ENCODE measurements at regions not wholly inside any gene's neighbourhood (a gene's known extent, or its start where the extent isn't known, plus 50 kb on each side); places are given as distances from the start of the nearest gene placed in this dataset.

GRCh38 chr10:46170789-46171188, 116.0 kb upstream of the ANTXRL start:
- no peak for FAIRE-seq
- ChIA-PET POLR2A (ENCODE audit: partially characterized antibody) (no interaction called here), CTCF (ENCODE audit: partially characterized antibody) (no interaction called here)
- no peak overlapping the region for H2BK15ac ChIP-seq (ENCODE audit: low read length)
- H4K20me1 ChIP-seq (replicated peaks in 1 of 2; ENCODE audit: control insufficient read depth in 1 of 2, insufficient read depth in 2 of 2, low read length in 2 of 2): no peaks in the 10 kb centered on the region
- no peak overlapping the region for H3K4me3 ChIP-seq (ENCODE audit: extremely low read depth in 1 of 4, insufficient read depth in 2 of 4, low read depth in 3 of 4, low read length in 4 of 4)
- H3K23me2 ChIP-seq (ENCODE audit: low read depth, low read length): no peaks in the 10 kb centered on the region
- no peak overlapping the region for H2BK120ac ChIP-seq (replicated peaks; ENCODE audit: low read depth, low read length)
- H2BK5ac ChIP-seq (ENCODE audit: low read depth, low read length): no peak overlapping the region
- H4K5ac ChIP-seq (ENCODE audit: insufficient read length, low read depth, low read length): no peak overlapping the region
- no peak for DNase-seq (ENCODE audit: low read depth in 1 of 2, low spot score in 2 of 2)
- no peak overlapping the region for H4K8ac ChIP-seq (ENCODE audit: extremely low read depth, insufficient read depth, low read length)
- H2AK5ac ChIP-seq (ENCODE audit: low read depth, low read length): no peak overlapping the region
- peaks cover 0 to 2% of the 10 kb centered on the region in 2 experiments; a peak in 1 of 4 replicates for H3K9me3 ChIP-seq (ENCODE audit: insufficient read depth in 2 of 2, low read depth in 1 of 2, low read length in 1 of 2)
- H3K27ac ChIP-seq (ENCODE audit: low read depth, low read length): no peak overlapping the region
- no peaks in the 10 kb centered on the region for H3K79me1 ChIP-seq (ENCODE audit: low read depth, low read length)
- H3K14ac ChIP-seq (ENCODE audit: insufficient read length): no peak overlapping the region
- H3K36me3 ChIP-seq (ENCODE audit: control insufficient read depth in 2 of 4, insufficient read depth in 4 of 4, low read length in 3 of 4): no peaks in the 10 kb centered on the region
- WGBS, 2 experiments (ENCODE audit: extremely low coverage in 1 of 2, insufficient coverage in 1 of 2, insufficient read length in 1 of 2, insufficient replicate concordance in 2 of 2, low coverage in 1 of 2, low lambda C conversion rate in 2 of 2, missing lambda C conversion rate in 1 of 2): 78% methylated on average over 1 of the region's 1 CpG; no CpG with 5 or more reads in 1 of the 2 experiments
- no peak overlapping the region for H3K4me2 ChIP-seq (ENCODE audit: insufficient read depth in 1 of 2, low read depth in 2 of 2, low read length in 2 of 2)
- no peak overlapping the region for H2BK20ac ChIP-seq (ENCODE audit: low read length)
- no peak overlapping the region for H3K56ac ChIP-seq (replicated peaks; ENCODE audit: insufficient read length, low read depth, low read length)
- H3K18ac ChIP-seq (ENCODE audit: extremely low read depth, low read length): no peak overlapping the region
- no peak overlapping the region for H2BK12ac ChIP-seq (ENCODE audit: low read depth, low read length)
- H3K4me1 ChIP-seq (replicated peaks in 1 of 4; ENCODE audit: control insufficient read depth in 3 of 4, insufficient read depth in 4 of 4, low read length in 3 of 4): peaks cover 0 to 2% (median 0%) of the 10 kb centered on the region in 4 experiments; a peak in 2 of 7 replicates
- H3K4ac ChIP-seq (replicated peaks; ENCODE audit: insufficient read length, low read depth, low read length): no peak overlapping the region
- H3K27me3 ChIP-seq (replicated peaks in 1 of 4; ENCODE audit: control insufficient read depth in 3 of 4, extremely low read depth in 1 of 4, insufficient read depth in 3 of 4, low read length in 3 of 4): no peaks in the 10 kb centered on the region
- no peak overlapping the region for H3K23ac ChIP-seq (ENCODE audit: insufficient read length)
- H3K79me2 ChIP-seq (ENCODE audit: control insufficient read depth in 1 of 2, insufficient read depth in 2 of 2, low read length in 2 of 2): no peaks in the 10 kb centered on the region
- no peak overlapping the region for H2AFZ ChIP-seq (ENCODE audit: low read length)
- H3K9ac ChIP-seq (replicated peaks in 1 of 4; ENCODE audit: extremely low read depth in 1 of 4, low read depth in 3 of 4, low read length in 3 of 4): no peak overlapping the region
- TF ChIP-seq NANOG (IDR thresholded peaks at IDR 0.05; ENCODE audit: insufficient read depth, low read depth, low read length, poor library complexity, severe bottlenecking): no peak
- TF ChIP-seq RBBP5 (IDR thresholded peaks at IDR 0.05; ENCODE audit: borderline replicate concordance, low read depth, low read length): no peak
- TF ChIP-seq MAX (IDR thresholded peaks at IDR 0.05): no peak
- TF ChIP-seq EZH2 (IDR thresholded peaks at IDR 0.05; ENCODE audit: low read depth, low read length, severe bottlenecking): no peak
- no peak for TF ChIP-seq SIX5 (IDR thresholded peaks at IDR 0.05; ENCODE audit: low read depth, low read length)
- TF ChIP-seq SRF (IDR thresholded peaks at IDR 0.05; ENCODE audit: low read depth, low read length): no peak
- no peak for TF ChIP-seq SIRT6 (IDR thresholded peaks at IDR 0.05; ENCODE audit: low read length)
- TF ChIP-seq E2F6 (IDR thresholded peaks at IDR 0.05): no peak
- TF ChIP-seq BACH1 (IDR thresholded peaks at IDR 0.05; ENCODE audit: low read length): no peak
- TF ChIP-seq POLR2AphosphoS5 (IDR thresholded peaks at IDR 0.05; ENCODE audit: low read depth, low read length): no peak
- TF ChIP-seq ASH2L (IDR thresholded peaks at IDR 0.05; ENCODE audit: low read length): no peak
- TF ChIP-seq SP2 (IDR thresholded peaks at IDR 0.05; ENCODE audit: low read length): no peak
- TF ChIP-seq SIN3A (conservative IDR thresholded peaks at IDR 0.05 in 1 of 2, IDR thresholded peaks at IDR 0.05 in 1 of 2; ENCODE audit: low read depth in 1 of 2, low read length in 2 of 2): no peak
- H4K91ac ChIP-seq (replicated peaks; ENCODE audit: insufficient read length, low read length): no peak overlapping the region
